ENCODE measurements at regions not wholly inside any gene's neighbourhood (a gene's known extent, or its start where the extent isn't known, plus 50 kb on each side); places are given as distances from the start of the nearest gene placed in this dataset.
"Not testable (repeated sequence)": the region's sequence is repeated elsewhere in the genome, so short reads cannot be mapped to it uniquely, and the experiment has no call there.

- DNase-seq = no peak
Measured at GRCh38 chr21:35840949-35841348, 219.4 kb downstream of the SETD4 start.

GRCh38 chr21:35840197-35840799, 220.0 kb downstream of the SETD4 start:
- peak; percentile 80 for DNase-seq

GRCh38 chr21:35838987-35839763, 221.2 kb downstream of the SETD4 start:
- no peak for DNase-seq

- no peak for DNase-seq
Measured at GRCh38 chr21:35838350-35838749, 222.0 kb downstream of the SETD4 start.

GRCh38 chr21:35833991-35834390, 226.3 kb downstream of the SETD4 start:
- peak; percentile 11 for DNase-seq

GRCh38 chr21:35833388-35833787, 226.9 kb downstream of the SETD4 start:
- DNase-seq = no peak

GRCh38 chr21:35831230-35831629, 229.1 kb downstream of the SETD4 start:
- DNase-seq = no peak

GRCh38 chr21:35829067-35829466, 231.3 kb downstream of the SETD4 start:
- DNase-seq = no peak

- no peak for DNase-seq
Measured at GRCh38 chr21:35828161-35828560, 232.2 kb downstream of the SETD4 start.

GRCh38 chr21:35827004-35827403, 233.3 kb downstream of the SETD4 start:
- DNase-seq = no peak

- DNase-seq = no peak
Measured at GRCh38 chr21:35825370-35826353, 234.7 kb downstream of the SETD4 start.

- DNase-seq = peak; percentile 68
Measured at GRCh38 chr21:35824136-35824535, 236.2 kb downstream of the SETD4 start.

GRCh38 chr21:35819134-35819533, 241.2 kb downstream of the SETD4 start:
- no peak for DNase-seq

GRCh38 chr21:35818597-35818996, 241.7 kb downstream of the SETD4 start:
- no peak for DNase-seq

GRCh38 chr21:35814858-35815619, 245.3 kb downstream of the SETD4 start:
- no peak for DNase-seq

- DNase-seq = no peak
Measured at GRCh38 chr21:35812679-35813078, 247.6 kb downstream of the SETD4 start.

GRCh38 chr21:35811191-35811806, 249.0 kb downstream of the SETD4 start:
- DNase-seq = no peak

- peak; percentile 13 for DNase-seq
Measured at GRCh38 chr21:35810431-35810970, 249.8 kb downstream of the SETD4 start.

- no peak for DNase-seq
Measured at GRCh38 chr21:35801391-35801790, 258.9 kb downstream of the SETD4 start.

GRCh38 chr21:35800796-35801385, 259.4 kb downstream of the SETD4 start:
- not testable (repeated sequence) for DNase-seq

- no peak for DNase-seq
Measured at GRCh38 chr21:35796844-35797243, 263.5 kb downstream of the SETD4 start.
